ENCODE measurements at regions not wholly inside any gene's neighbourhood (a gene's known extent, or its start where the extent isn't known, plus 50 kb on each side); places are given as distances from the start of the nearest gene placed in this dataset.
A peak's percentile ranks its signal among the peaks of the same experiment; 100 is the strongest.

GRCh38 chr3:197356741-197357140 lies 58.3 kb upstream of the DLG1 start:
- TF ChIP-seq, protein P1, sequence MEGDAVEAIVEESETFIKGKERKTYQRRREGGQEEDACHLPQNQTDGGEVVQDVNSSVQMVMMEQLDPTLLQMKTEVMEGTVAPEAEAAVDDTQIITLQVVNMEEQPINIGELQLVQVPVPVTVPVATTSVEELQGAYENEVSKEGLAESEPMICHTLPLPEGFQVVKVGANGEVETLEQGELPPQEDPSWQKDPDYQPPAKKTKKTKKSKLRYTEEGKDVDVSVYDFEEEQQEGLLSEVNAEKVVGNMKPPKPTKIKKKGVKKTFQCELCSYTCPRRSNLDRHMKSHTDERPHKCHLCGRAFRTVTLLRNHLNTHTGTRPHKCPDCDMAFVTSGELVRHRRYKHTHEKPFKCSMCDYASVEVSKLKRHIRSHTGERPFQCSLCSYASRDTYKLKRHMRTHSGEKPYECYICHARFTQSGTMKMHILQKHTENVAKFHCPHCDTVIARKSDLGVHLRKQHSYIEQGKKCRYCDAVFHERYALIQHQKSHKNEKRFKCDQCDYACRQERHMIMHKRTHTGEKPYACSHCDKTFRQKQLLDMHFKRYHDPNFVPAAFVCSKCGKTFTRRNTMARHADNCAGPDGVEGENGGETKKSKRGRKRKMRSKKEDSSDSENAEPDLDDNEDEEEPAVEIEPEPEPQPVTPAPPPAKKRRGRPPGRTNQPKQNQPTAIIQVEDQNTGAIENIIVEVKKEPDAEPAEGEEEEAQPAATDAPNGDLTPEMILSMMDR (IDR thresholded peaks at IDR 0.05; ENCODE audit: low read length, missing control alignments) = no peak
- no peak for DNase-seq (ENCODE audit: low read depth)
- no peak overlapping the region for H3K4me3 ChIP-seq (replicated peaks; ENCODE audit: low read depth, low read length)

DNA sequence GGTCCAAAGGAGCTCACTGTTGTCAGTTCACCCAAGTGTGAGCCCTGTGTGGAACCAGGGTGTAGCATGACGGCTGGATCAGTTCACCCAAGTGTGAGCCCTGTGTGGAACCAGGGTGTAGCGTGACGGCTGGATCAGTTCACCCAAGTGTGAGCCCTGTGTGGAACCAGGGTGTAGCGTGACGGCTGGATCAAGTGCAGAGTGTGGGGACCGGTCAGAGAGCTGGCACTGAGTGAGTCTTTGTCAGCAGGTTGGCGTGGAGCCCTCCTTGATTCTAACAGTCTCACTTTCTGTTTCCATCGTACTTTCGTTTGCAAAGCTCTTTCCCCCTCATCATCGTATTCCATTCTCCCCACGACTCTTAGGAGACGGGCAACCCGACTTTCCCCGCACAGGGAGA lies 57.9 kb upstream of the DLG1 start:
- TF ChIP-seq, protein P1 (IDR thresholded peaks at IDR 0.05; ENCODE audit: low read length, missing control alignments) = no peak
- no peak overlapping the region for H3K4me3 ChIP-seq (replicated peaks; ENCODE audit: low read depth, low read length)
- DNase-seq (ENCODE audit: low read depth) = no peak

- TF ChIP-seq, protein P1 (IDR thresholded peaks at IDR 0.05; ENCODE audit: low read length, missing control alignments) = no peak
- DNase-seq (ENCODE audit: low read depth) = no peak
- no peak overlapping the region for H3K4me3 ChIP-seq (replicated peaks; ENCODE audit: low read depth, low read length)
These were observed 57.3 kb upstream of the DLG1 start for GRCh38 chr3:197355713-197356112.

DNA sequence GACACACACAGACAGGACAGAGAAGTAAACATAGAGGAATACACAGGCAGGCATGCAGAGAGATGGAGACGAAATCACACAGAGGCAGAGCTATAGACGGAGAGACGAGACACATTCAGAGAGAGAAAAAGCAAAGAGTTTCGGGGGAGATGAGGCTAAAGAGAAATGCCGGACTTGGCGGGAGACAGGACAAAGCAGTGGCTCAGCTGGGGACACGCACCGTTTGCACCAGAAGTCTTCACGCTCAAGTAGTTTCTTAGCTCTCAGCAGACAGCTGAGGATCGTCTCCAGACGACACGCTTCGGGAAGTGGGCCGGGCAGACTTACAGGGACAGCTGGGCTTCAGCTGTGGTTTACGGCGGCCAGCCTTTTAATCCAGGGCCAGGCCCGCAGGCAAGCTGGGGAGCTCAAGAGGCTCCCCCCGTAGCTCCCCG lies 56.2 kb upstream of the DLG1 start:
- DNase-seq (ENCODE audit: low read depth) = peak; percentile 67
- H3K4me3 ChIP-seq (replicated peaks; ENCODE audit: low read depth, low read length) = no peak overlapping the region
- TF ChIP-seq, protein P1 (IDR thresholded peaks at IDR 0.05; ENCODE audit: low read length, missing control alignments) = no peak

DNA sequence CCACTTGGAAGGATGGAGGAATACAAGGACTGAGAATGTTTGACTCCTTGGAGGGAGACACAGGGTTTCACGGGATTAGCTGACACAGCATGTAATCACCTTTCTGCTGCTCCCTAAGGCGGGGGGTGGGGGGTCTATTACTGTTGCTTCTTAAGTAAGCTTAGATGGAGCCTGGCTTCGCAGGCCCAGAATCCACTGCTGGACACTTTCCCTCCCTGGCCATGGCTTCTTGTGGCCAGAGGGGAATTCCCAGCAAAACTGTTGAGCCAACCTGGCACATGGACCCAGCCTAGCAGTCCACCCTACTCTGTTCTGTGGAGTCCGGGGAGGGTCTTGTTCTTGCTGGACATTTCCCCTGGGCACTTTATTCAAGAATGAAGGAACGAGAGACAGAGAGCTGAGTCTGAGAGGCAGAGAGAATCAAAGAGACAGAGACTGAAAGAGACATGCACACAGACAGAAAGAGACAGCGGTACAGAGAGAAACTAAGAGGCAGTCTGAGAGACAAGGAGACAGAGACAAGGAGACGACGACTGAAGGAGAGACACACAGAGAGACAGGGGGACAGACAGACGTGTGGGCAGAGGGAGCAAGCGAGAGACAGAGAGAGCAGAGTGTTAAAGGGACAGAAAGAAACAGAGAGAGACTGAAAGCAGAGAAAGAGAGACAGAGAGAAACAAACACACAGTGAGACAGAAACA lies 55.6 kb upstream of the DLG1 start:
- H3K4me3 ChIP-seq (replicated peaks; ENCODE audit: low read depth, low read length) = no peak overlapping the region
- TF ChIP-seq, protein P1 (IDR thresholded peaks at IDR 0.05; ENCODE audit: low read length, missing control alignments) = no peak
- peak; percentile 36 for DNase-seq (ENCODE audit: low read depth)

DNA sequence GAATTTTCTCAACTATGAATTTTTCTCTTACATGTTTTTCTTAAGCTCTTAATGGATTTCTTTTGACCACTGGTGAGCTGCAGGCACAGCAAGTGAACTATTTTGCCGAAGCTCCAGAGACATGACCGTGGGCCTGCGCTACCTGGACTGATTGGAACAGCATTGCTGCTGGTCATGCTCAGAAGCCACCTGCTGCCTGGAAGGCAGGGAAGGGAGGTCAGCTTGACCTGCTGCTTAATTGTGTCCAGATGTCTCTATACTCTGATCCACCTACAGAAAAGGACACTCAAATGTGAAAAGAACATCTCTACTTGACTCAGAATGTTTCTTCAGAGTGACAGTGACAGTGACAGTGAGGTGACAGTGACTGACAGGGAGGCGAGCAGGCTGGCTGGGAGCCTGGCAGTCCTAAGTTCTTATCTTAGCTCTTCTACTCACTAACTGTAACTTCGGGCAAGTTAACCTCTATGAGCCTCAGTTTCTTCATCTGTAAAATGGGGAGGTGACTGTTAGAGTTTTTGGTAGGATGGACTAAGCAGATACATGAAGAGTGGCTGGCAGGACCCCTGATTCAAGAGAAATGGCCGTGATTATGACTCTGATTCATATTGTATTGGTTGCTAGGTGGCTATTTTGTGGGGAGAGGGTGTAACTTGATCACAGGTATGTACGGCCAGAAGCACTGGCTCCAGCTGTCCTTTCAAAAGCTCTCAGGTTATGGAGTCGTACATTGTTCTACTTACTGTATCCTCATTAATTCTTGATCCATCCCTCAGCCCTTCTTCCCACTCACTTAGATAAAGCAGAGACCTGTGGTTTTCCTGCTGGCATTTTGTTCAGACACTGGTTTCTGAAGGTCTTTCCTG lies 54.8 kb upstream of the DLG1 start:
- peak; percentile 29 for DNase-seq (ENCODE audit: low read depth)
- H3K4me3 ChIP-seq (replicated peaks; ENCODE audit: low read depth, low read length) = no peak overlapping the region
- TF ChIP-seq, protein P1 (IDR thresholded peaks at IDR 0.05; ENCODE audit: low read length, missing control alignments) = no peak
